Mesothelial cell of epicardium (in vitro differentiated cells): ENCODE measurements at regions not wholly inside any gene's neighbourhood (a gene's known extent, or its start where the extent isn't known, plus 50 kb on each side); places are given as distances from the start of the nearest gene placed in this dataset.

Experiments used
- DNase-seq, 2 experiments: peaks; one replicate each; pipeline ENCODE4 v3.0.0; 2021; ENCODE audit warnings: low spot score in 2 of 2; ENCODE audit not compliant: unreplicated experiment in 2 of 2
- H3K27ac Mint-ChIP-seq: 2 replicates; pipeline ENCODE4 v1.8.0; 2021; ENCODE audit warnings: mixed read lengths
- H3K27me3 Mint-ChIP-seq: 2 replicates; pipeline ENCODE4 v1.8.0; 2021; ENCODE audit warnings: low read depth, mixed read lengths
- H3K36me3 Mint-ChIP-seq: 2 replicates; pipeline ENCODE4 v1.8.0; 2021; ENCODE audit warnings: mixed read lengths
- H3K4me1 Mint-ChIP-seq: 2 replicates; pipeline ENCODE4 v1.8.0; 2021; ENCODE audit warnings: mixed read lengths
- H3K4me3 Mint-ChIP-seq: 2 replicates; pipeline ENCODE4 v1.8.0; 2021; ENCODE audit warnings: mild to moderate bottlenecking, moderate library complexity, mixed read lengths
- H3K9me3 Mint-ChIP-seq: 2 replicates; pipeline ENCODE4 v1.8.0; 2021; ENCODE audit warnings: mixed read lengths
- TF ChIP-seq, protein P1 (sequence below): fragments of 200-600 bp; sonication (generic); IDR thresholded peaks from one replicate; pipeline ENCODE4 v1.5.0; 2021; ENCODE audit warnings: antibody characterized with exemption; ENCODE audit not compliant: unreplicated experiment

DNA sequence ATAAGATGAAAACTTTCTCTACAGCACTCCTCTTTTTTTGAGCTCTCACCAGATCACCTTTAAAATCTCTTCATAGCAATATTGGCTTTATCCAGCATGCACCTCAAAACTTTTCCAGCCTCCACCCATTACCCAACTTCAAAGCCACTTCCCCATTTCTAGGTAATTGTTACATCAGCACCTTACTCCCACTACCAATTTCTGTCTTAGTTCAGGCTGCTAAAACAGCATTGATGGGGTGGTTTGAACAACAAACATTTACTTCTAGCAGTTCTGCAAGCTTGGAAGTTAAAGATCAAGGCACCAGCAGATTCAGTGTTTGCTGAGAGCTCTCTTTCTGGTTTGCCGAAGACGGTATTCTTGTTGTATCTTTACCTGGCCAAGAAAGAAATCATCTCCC, 114.0 kb upstream of the SLC39A10 start:
- peaks cover 17% of the 10 kb centered on the region for H3K9me3 Mint-ChIP-seq
- H3K36me3 Mint-ChIP-seq, result peaks cover under 1% of the 10 kb centered on the region

DNA sequence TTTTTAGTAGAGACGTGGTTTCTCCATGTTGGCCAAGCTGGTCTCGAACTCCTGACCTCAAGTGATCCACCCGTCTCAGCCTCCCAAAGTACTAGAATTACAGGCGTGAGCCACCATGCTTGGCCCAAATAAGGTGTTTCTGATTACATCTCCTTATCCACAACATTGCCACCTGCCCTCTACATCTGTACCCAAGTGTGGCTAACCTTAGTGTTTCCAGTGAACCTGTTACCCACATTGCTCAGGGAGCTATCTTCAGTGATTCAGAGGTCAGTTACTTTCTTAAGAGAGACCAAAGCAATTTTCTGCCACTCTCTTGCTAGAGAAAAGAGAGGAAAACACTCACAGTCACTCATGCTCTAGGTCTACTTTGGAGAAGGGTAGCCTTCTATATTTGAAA, 115.0 kb upstream of the SLC39A10 start:
- no peak overlapping the region for H3K4me3 Mint-ChIP-seq
- no peak overlapping the region for H3K27ac Mint-ChIP-seq
- peaks cover 15% of the 10 kb centered on the region for H3K9me3 Mint-ChIP-seq
- H3K36me3 Mint-ChIP-seq, result no peaks in the 10 kb centered on the region
- TF ChIP-seq, protein P1, sequence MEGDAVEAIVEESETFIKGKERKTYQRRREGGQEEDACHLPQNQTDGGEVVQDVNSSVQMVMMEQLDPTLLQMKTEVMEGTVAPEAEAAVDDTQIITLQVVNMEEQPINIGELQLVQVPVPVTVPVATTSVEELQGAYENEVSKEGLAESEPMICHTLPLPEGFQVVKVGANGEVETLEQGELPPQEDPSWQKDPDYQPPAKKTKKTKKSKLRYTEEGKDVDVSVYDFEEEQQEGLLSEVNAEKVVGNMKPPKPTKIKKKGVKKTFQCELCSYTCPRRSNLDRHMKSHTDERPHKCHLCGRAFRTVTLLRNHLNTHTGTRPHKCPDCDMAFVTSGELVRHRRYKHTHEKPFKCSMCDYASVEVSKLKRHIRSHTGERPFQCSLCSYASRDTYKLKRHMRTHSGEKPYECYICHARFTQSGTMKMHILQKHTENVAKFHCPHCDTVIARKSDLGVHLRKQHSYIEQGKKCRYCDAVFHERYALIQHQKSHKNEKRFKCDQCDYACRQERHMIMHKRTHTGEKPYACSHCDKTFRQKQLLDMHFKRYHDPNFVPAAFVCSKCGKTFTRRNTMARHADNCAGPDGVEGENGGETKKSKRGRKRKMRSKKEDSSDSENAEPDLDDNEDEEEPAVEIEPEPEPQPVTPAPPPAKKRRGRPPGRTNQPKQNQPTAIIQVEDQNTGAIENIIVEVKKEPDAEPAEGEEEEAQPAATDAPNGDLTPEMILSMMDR, result no peak
- no peak for DNase-seq
- H3K4me1 Mint-ChIP-seq, result peaks cover 7% of the 10 kb centered on the region
- H3K27me3 Mint-ChIP-seq, result no peaks in the 10 kb centered on the region

More for the DNA sequence above, 114.0 kb upstream of the SLC39A10 start:
- no peak overlapping the region for H3K27ac Mint-ChIP-seq
- H3K4me1 Mint-ChIP-seq, result no peaks in the 10 kb centered on the region
- TF ChIP-seq, protein P1, result no peak
- H3K4me3 Mint-ChIP-seq, result no peak overlapping the region
- H3K27me3 Mint-ChIP-seq, result no peaks in the 10 kb centered on the region
- DNase-seq, result no peak

DNA sequence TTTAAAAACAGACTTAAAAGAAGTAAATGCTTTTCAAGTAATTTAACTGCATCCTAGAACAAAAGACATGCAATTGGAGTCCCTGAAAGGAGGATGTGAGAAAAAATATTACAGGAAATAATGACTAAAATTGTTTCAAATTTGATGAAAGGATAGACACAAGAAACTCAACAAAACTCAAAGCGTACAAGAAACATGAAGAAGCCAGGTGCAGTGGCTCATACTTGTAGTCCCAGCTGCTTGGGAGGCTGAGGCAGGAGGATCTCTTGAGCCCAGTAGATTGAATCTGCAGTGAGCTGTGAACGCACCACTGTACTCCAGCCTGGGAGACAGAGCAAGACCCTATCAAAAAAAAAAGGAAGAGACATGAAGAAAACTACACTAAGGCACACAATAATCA, 118.1 kb upstream of the SLC39A10 start:
- Mint-ChIP-seq H3K27ac (no peak overlapping the region), H3K4me3 (no peak overlapping the region), H3K9me3 (peaks cover 15% of the 10 kb centered on the region), H3K27me3 (no peaks in the 10 kb centered on the region), H3K4me1 (peaks cover 23% of the 10 kb centered on the region), H3K36me3 (no peaks in the 10 kb centered on the region)
- no peak for DNase-seq
- TF ChIP-seq, protein P1, result no peak

DNA sequence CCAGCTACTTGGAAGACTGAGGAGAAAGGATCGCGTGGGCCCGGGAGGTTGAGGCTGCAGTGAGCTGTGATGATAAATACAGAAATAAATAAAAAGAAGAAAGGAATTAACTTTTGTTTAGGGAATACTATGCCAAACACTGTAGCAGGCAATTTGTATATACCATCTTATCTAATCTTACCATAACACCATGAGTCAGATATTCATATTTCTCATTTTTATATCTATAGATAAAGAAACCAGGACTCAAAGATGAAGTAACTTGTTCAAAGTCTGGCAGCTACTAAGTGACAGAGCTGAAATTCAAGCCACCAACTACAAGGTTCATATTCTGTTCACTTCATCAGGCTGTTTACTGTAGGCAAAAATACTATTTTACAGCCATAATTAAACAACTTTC, 119.2 kb upstream of the SLC39A10 start:
- Mint-ChIP-seq H3K36me3 (no peaks in the 10 kb centered on the region), H3K4me3 (no peak overlapping the region), H3K27me3 (no peaks in the 10 kb centered on the region), H3K4me1 (peaks cover 31% of the 10 kb centered on the region), H3K27ac (no peak overlapping the region), H3K9me3 (peaks cover 14% of the 10 kb centered on the region)
- DNase-seq, result no peak
- TF ChIP-seq, protein P1, result no peak

DNA sequence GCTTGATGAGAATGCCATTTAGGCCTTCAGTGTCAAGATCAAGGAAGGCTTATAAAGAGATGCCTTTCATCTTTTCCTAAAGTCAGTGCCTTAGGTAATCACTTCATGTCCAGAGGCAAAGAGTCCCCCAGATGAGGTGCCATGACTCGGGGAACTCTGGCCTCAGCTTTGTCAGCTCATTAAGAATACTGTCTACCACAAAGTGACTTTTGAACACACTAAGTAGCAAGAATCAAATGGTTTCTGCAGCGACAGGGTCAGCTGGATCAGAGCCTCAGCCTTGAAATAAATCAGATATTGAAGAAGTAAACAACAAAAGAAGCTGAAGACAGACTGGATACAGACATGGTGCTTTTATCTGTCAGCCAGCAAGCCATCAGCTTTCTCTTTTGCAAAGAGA, 120.1 kb upstream of the SLC39A10 start:
- Mint-ChIP-seq H3K27me3 (no peaks in the 10 kb centered on the region), H3K4me1 (peaks cover 39% of the 10 kb centered on the region), H3K27ac (no peak overlapping the region), H3K9me3 (peaks cover 11% of the 10 kb centered on the region), H3K4me3 (no peak overlapping the region), H3K36me3 (no peaks in the 10 kb centered on the region)
- DNase-seq, result no peak
- TF ChIP-seq, protein P1, result no peak

DNA sequence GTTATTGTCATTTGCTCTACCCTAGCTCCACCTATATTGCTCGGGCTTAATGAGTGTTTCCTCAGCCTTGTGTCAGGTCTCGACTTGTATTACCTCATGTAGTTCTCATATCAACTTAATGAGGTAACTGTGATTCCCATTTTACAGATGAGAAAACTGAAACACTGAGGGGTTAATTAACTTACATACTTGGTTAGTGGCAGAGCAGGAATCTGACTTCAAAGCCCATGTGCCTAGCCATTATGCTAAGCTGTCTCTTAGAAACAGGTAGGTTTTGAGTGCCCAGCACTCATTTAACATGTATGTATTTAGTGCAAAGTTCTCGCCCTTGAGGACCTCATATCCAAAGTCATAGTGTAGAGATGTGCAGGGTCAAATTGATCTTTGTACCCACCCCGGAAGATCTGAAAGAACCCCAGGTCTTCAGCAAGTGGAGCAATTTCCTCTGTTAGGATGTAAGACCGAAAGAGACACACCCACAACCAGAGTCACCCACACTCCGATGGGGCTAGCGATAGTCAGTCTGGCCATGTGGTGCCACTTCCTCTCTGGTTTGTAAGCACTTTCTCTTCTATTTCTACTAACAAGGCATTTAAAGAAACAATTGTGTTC, 121.0 kb upstream of the SLC39A10 start:
- no peak overlapping the region for H3K4me3 Mint-ChIP-seq
- H3K27ac Mint-ChIP-seq, result no peak overlapping the region
- no peak for DNase-seq
- H3K9me3 Mint-ChIP-seq, result peaks cover 11% of the 10 kb centered on the region
- H3K36me3 Mint-ChIP-seq, result no peaks in the 10 kb centered on the region
- TF ChIP-seq, protein P1, result no peak
- peaks cover 43% of the 10 kb centered on the region for H3K4me1 Mint-ChIP-seq
- no peaks in the 10 kb centered on the region for H3K27me3 Mint-ChIP-seq
